NCI-H524 (cell line): ENCODE measurements at regions not wholly inside any gene's neighbourhood (a gene's known extent, or its start where the extent isn't known, plus 50 kb on each side); places are given as distances from the start of the nearest gene placed in this dataset.

ENCODE experiments used
- DNase-seq, 2 experiments: peaks; one replicate each; lab custom pipeline; 2025; lab: John Stamatoyannopoulos, UW

DNA sequence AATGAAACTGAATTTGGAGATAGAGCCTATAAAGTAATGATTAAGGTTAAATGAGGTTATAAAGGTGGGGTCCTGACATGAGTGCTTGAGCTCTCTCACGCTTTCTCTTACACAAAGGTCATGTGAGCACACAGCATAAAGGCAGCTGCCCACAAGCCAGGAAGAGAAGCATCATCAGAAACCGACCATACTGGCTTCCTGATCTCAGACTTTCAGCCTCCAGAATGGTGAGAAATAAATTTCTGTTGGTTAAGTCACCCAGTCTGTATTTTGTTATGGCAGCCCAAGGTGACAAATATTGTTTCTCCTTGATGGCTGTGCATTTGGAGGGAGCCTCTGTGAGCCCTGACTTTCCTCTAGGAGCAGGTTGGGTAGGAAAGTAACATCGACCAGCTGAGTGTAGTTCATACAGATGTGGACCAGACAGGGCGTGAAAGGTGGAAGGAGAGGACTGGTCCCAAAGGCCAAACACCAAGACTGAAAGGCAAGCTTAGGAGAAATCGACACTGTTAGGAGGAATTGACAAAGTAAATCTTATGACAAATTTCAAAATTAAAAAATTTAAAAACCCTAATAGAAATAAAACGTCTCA, 97.6 kb upstream of the SLC38A2 start:
- DNase-seq = no peak

GRCh38 chr12:46468813-46469212, 96.2 kb upstream of the SLC38A2 start:
- DNase-seq = no peak

GRCh38 chr12:46468160-46468559, 95.6 kb upstream of the SLC38A2 start:
- DNase-seq = no peak

DNA sequence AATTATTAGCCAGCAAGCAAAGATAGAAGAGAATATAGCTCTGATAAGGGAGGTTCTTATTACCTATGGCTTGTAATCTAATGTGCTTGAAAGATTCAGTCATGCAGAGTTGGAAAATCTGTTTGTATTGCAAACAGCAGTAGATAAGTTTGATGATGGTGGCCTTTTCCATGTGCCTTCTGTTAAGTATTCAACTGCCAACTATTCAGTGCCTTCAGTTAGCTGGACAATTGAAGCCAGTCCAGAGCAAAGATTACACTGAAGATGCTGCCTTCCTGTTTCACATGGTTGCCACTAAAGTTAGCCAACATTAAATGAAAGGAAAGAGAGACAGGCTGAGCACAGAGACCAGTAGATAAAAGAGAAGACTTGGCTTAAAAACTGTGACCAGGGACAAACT, 92.7 kb upstream of the SLC38A2 start:
- DNase-seq = no peak

DNA sequence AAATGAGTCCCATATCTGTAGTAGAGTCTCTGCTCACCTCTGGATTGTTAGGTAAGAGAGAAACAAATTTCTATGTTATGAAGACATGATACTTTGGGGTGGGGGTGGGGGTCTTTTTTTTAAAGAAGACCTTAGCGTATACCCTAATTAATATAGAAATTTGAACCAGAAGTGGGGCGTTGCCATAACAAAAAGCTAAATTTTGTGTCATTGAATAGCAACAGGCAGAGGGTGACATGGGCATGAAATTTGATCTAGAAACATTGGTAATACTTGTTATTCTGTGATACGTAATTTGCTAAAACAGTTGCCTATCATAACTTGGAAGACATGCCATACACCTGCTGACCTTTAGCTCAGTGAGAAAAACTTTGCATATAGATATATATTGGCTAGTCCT, 92.3 kb upstream of the SLC38A2 start:
- no peak for DNase-seq

GRCh38 chr12:46462641-46463355, 90.2 kb upstream of the SLC38A2 start:
- no peak for DNase-seq

DNA sequence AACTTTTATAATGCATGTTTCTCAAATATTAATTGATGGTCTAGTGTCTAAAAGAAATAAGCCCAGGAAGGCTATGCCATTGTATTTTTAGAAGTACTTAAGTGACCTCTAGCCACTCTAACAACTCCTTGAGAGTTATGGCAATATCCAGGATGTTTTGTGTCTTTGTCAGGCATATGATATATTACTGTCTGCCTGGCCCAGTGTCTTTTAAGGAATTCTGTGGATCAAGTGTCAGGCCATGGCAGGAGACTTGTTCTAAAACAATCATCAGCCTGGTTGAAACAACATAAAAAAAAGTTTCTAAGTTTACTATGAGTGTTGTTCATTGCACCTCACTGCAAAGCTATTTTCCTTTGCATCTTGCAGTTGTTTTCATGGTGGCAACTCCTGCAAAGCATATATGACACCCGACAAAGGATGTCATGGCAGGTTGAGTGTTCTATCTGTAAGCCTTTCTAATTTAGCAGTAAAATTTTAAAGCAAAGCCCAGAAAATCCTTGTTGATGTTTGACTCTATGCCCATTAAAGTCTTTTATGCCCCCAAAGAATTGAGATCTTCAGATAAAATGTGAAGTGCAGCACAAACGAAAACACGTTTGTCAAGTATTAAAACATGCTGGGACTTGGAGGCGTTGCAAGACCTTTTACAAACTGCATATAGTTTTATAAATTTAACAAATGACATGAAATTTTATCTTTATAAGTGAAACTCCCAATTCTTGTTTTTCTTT, 89.5 kb upstream of the SLC38A2 start:
- DNase-seq = no peak

GRCh38 chr12:46461459-46461858, 88.9 kb upstream of the SLC38A2 start:
- no peak for DNase-seq

DNA sequence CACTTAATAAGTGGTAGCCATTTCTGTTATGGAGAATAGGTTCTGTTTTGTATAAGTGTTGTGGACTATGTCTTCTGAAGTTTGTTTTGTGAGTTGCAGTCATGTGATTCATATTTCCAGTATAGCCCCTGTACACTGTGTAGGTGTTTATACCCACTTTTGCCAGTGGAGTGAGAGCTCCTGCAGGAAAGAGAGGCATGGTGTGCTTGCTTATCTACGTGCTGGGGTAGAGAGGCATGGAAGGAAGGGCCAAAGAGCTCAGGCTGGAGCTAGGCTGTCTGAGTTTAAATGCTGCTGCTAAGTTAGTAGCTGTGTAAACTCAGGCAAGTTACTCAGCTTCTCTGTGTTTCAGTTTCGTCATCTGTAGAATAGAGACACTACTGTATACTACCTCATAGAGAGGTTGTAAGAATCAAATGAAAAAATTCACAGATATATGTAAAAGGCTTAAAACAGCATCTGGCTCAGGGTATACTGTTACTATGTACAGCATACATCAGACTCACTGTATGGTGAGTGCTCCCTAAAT, 88.2 kb upstream of the SLC38A2 start:
- DNase-seq = no peak

GRCh38 chr12:46459861-46460545, 87.4 kb upstream of the SLC38A2 start:
- no peak for DNase-seq

GRCh38 chr12:46459111-46459510, 86.5 kb upstream of the SLC38A2 start:
- no peak for DNase-seq

- DNase-seq = no peak
These were observed 86.0 kb upstream of the SLC38A2 start for GRCh38 chr12:46458500-46459102.

GRCh38 chr12:46457958-46458357, 85.4 kb upstream of the SLC38A2 start:
- no peak for DNase-seq

GRCh38 chr12:46456356-46457334, 84.1 kb upstream of the SLC38A2 start:
- no peak for DNase-seq

- DNase-seq = no peak
These were observed 83.2 kb upstream of the SLC38A2 start for GRCh38 chr12:46455648-46456352.

GRCh38 chr12:46454981-46455380, 82.4 kb upstream of the SLC38A2 start:
- DNase-seq = no peak

DNA sequence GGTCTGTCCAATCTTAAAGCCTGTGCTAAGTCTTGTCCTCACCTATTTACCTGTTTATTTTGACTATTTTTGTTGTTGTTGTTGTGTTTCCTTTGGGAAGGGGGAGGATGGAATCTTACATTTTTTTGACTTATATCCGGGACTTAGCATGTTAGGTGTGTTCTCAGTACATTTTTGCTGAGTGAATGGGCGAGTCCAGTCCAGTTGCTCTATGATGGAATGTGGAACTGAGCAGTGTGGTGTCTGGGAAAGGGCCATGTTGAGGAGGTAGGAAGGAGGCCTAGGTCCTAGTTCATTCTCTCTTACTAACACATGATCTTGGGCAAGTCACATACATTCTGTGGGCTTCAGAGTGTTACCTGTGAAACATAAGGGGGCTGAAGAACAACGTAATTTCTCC, 80.9 kb upstream of the SLC38A2 start:
- DNase-seq = no peak

- no peak for DNase-seq
These were observed 80.2 kb upstream of the SLC38A2 start for GRCh38 chr12:46452776-46453175.

DNA sequence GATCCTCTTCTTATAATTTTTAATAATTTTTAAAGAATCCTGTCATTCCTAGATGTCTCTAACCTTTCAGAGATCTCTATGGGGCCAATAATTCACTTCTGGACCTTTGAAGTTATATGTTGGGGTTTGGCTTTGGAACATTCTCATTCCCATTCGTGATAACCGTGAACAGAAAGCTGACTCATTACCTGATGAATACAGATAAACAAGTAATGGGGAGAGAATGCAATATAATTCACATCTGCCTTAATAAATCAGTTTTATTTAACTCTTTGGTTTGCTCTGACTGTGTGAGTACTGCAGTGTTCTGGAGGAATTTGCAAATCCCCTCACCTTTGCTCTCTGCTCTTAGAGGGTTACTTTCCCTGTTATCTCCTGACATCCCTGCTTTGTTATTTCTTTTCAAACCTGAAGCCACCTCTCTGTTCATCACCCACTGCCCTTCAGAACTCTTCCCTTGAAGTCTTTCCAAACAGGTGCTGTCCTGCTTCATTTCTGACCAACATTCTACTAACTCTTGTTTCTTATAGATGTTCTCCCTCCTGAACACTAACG, 79.6 kb upstream of the SLC38A2 start:
- no peak for DNase-seq
